Prostate gland (tissue), 2 donors: ENCODE measurements at regions not wholly inside any gene's neighbourhood (a gene's known extent, or its start where the extent isn't known, plus 50 kb on each side); places are given as distances from the start of the nearest gene placed in this dataset.

Experiments
- POLR2A ChIP-seq: fragments of 450-650 bp; IDR thresholded peaks from one replicate; pipeline ENCODE4 v1.6.1; 2016; ENCODE audit warnings: antibody characterized with exemption, mild to moderate bottlenecking
- TF ChIP-seq, protein P1 (sequence below), 4 experiments: fragments of 200-600 bp in 2 of 4; fragments of 450-650 bp in 2 of 4; sonication (generic) in 2 of 4; IDR thresholded peaks; 1 replicate in 3 of 4; 2 replicates in 1 of 4; pipeline ENCODE4 v1.5.1; 2016 to 2019; ENCODE audit warnings: antibody characterized with exemption in 4 of 4, mild to moderate bottlenecking in 2 of 4, moderate library complexity in 2 of 4

DNA sequence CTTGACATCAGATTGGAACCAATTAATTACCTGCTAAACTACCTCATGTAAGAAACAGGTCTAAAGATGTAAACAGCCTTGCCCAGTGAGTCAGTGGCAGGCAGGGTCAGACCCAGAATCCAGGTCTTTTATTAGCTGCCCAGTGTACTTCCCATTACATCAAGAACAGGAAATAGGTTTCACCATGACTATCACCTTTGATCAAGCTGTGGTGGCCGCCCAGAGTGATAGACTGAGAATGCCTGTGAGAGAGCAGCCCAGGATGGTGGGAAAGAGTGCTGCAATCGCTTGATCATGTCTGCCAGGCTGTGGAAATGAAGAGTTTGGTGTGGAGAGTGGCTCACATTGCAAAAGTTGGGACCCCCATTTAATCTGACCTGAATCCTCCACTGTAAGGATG, 61.3 kb upstream of the PIAS1 start:
- TF ChIP-seq, protein P1, sequence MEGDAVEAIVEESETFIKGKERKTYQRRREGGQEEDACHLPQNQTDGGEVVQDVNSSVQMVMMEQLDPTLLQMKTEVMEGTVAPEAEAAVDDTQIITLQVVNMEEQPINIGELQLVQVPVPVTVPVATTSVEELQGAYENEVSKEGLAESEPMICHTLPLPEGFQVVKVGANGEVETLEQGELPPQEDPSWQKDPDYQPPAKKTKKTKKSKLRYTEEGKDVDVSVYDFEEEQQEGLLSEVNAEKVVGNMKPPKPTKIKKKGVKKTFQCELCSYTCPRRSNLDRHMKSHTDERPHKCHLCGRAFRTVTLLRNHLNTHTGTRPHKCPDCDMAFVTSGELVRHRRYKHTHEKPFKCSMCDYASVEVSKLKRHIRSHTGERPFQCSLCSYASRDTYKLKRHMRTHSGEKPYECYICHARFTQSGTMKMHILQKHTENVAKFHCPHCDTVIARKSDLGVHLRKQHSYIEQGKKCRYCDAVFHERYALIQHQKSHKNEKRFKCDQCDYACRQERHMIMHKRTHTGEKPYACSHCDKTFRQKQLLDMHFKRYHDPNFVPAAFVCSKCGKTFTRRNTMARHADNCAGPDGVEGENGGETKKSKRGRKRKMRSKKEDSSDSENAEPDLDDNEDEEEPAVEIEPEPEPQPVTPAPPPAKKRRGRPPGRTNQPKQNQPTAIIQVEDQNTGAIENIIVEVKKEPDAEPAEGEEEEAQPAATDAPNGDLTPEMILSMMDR (IDR thresholded peaks at IDR 0.05) = no peak
- no peak for TF ChIP-seq POLR2A
